ENCODE measurements at regions not wholly inside any gene's neighbourhood (a gene's known extent, or its start where the extent isn't known, plus 50 kb on each side); places are given as distances from the start of the nearest gene placed in this dataset.

GRCh38 chr1:189769448-189769847 is 708.2 kb downstream of the BRINP3 start:
- intact Hi-C loops (cut with micrococcal nuclease; ENCODE audit: unreplicated experiment), result no loop called here
- Histone ChIP-seq H3K36me3 (ENCODE audit: insufficient read depth, low read length) (no peaks in the 10 kb centered on the region), H2AFZ (ENCODE audit: low read length) (no peak overlapping the region), H4K20me1 (ENCODE audit: insufficient read depth, low read length) (no peaks in the 10 kb centered on the region), H3K9me2 (ENCODE audit: insufficient read depth, low read length) (no peaks in the 10 kb centered on the region), H3K9me3 (ENCODE audit: low read length) (no peaks in the 10 kb centered on the region), H3K4me3 (ENCODE audit: low read depth, low read length, poor library complexity, severe bottlenecking) (no peak overlapping the region), H3K4me2 (ENCODE audit: low read length) (no peak overlapping the region), H3K27ac (ENCODE audit: low read depth, low read length, poor library complexity, severe bottlenecking) (no peak overlapping the region), H3K79me2 (ENCODE audit: insufficient read depth, low read depth, low read length) (no peaks in the 10 kb centered on the region), H3K4me1 (ENCODE audit: insufficient read depth, low read length, poor library complexity, severe bottlenecking) (no peaks in the 10 kb centered on the region)
- ChIA-PET POLR2A (no interaction called here), CTCF (ENCODE audit: unreplicated experiment) (no interaction called here)
- no peak for DNase-seq (ENCODE audit: low spot score)
- no TSS peak for BruUV-seq (replicated peaks)
- TF ChIP-seq EZH2phosphoT487 (IDR thresholded peaks at IDR 0.05; ENCODE audit: borderline replicate concordance, low read depth, low read length), result no peak
- TF ChIP-seq, protein P1, sequence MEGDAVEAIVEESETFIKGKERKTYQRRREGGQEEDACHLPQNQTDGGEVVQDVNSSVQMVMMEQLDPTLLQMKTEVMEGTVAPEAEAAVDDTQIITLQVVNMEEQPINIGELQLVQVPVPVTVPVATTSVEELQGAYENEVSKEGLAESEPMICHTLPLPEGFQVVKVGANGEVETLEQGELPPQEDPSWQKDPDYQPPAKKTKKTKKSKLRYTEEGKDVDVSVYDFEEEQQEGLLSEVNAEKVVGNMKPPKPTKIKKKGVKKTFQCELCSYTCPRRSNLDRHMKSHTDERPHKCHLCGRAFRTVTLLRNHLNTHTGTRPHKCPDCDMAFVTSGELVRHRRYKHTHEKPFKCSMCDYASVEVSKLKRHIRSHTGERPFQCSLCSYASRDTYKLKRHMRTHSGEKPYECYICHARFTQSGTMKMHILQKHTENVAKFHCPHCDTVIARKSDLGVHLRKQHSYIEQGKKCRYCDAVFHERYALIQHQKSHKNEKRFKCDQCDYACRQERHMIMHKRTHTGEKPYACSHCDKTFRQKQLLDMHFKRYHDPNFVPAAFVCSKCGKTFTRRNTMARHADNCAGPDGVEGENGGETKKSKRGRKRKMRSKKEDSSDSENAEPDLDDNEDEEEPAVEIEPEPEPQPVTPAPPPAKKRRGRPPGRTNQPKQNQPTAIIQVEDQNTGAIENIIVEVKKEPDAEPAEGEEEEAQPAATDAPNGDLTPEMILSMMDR (conservative IDR thresholded peaks at IDR 0.05; ENCODE audit: low read length), result no peak

DNA sequence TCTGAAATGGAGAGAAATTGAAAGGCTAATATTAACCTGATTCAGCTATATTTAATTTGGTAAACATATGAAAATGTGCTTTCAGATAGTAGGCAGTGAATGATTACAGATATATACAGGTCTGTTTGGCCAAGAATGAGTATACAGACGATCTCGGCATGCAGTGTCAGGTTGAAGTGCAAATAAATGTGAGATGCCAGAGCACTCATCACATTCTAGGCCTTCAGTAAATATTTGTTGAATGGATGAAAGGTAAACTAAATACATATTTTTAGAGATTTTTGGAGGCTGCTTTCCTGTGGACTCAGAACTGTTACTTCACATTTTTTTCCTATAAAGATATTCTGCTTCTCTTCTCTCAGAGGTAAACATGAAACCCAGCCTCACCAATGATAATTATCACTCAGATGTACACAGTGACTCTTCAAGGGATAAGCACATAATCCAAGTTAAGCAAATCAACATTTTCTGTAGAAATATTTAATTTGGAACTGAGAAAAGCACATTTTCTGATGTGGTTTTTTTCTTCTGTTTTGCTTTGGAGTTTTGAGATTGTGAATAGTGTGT is 702.9 kb downstream of the BRINP3 start:
- ChIA-PET POLR2A (no interaction called here), CTCF (ENCODE audit: unreplicated experiment) (no interaction called here)
- Histone ChIP-seq H3K79me2 (ENCODE audit: insufficient read depth, low read depth, low read length) (no peaks in the 10 kb centered on the region), H3K4me1 (ENCODE audit: insufficient read depth, low read length, poor library complexity, severe bottlenecking) (no peaks in the 10 kb centered on the region), H4K20me1 (ENCODE audit: insufficient read depth, low read length) (no peaks in the 10 kb centered on the region), H3K4me2 (ENCODE audit: low read length) (no peak overlapping the region), H3K9me2 (ENCODE audit: insufficient read depth, low read length) (no peaks in the 10 kb centered on the region), H3K9me3 (ENCODE audit: low read length) (no peaks in the 10 kb centered on the region), H3K4me3 (ENCODE audit: low read depth, low read length, poor library complexity, severe bottlenecking) (no peak overlapping the region), H3K36me3 (ENCODE audit: insufficient read depth, low read length) (no peaks in the 10 kb centered on the region), H2AFZ (ENCODE audit: low read length) (no peak overlapping the region), H3K27ac (ENCODE audit: low read depth, low read length, poor library complexity, severe bottlenecking) (no peak overlapping the region)
- no peak for DNase-seq (ENCODE audit: low spot score)
- intact Hi-C loops (cut with micrococcal nuclease; ENCODE audit: unreplicated experiment), result no loop called here
- BruUV-seq (replicated peaks), result no TSS peak
- no peak for TF ChIP-seq EZH2phosphoT487 (IDR thresholded peaks at IDR 0.05; ENCODE audit: borderline replicate concordance, low read depth, low read length)
- TF ChIP-seq, protein P1 (conservative IDR thresholded peaks at IDR 0.05; ENCODE audit: low read length), result no peak

GRCh38 chr1:189775343-189775742 is 702.3 kb downstream of the BRINP3 start:
- no peaks in the 10 kb centered on the region for H3K79me2 ChIP-seq (ENCODE audit: insufficient read depth, low read depth, low read length)
- H3K36me3 ChIP-seq (ENCODE audit: insufficient read depth, low read length), result no peaks in the 10 kb centered on the region
- no peak overlapping the region for H2AFZ ChIP-seq (ENCODE audit: low read length)
- no peak overlapping the region for H3K4me2 ChIP-seq (ENCODE audit: low read length)
- no peaks in the 10 kb centered on the region for H3K9me2 ChIP-seq (ENCODE audit: insufficient read depth, low read length)
- BruUV-seq (replicated peaks), result no TSS peak
- H3K9me3 ChIP-seq (ENCODE audit: low read length), result no peaks in the 10 kb centered on the region
- no peaks in the 10 kb centered on the region for H3K4me1 ChIP-seq (ENCODE audit: insufficient read depth, low read length, poor library complexity, severe bottlenecking)
- H3K27ac ChIP-seq (ENCODE audit: low read depth, low read length, poor library complexity, severe bottlenecking), result no peak overlapping the region
- ChIA-PET CTCF (ENCODE audit: unreplicated experiment) (no interaction called here), POLR2A (no interaction called here)
- no peaks in the 10 kb centered on the region for H4K20me1 ChIP-seq (ENCODE audit: insufficient read depth, low read length)
- H3K4me3 ChIP-seq (ENCODE audit: low read depth, low read length, poor library complexity, severe bottlenecking), result no peak overlapping the region
- intact Hi-C loops (cut with micrococcal nuclease; ENCODE audit: unreplicated experiment), result no loop called here
- no peak for TF ChIP-seq EZH2phosphoT487 (IDR thresholded peaks at IDR 0.05; ENCODE audit: borderline replicate concordance, low read depth, low read length)
- TF ChIP-seq, protein P1 (conservative IDR thresholded peaks at IDR 0.05; ENCODE audit: low read length), result no peak
- no peak for DNase-seq (ENCODE audit: low spot score)

Measured in OCI-LY7 (cell line).